Upper lobe of left lung (tissue), 6 donors: ENCODE measurements at regions not wholly inside any gene's neighbourhood (a gene's known extent, or its start where the extent isn't known, plus 50 kb on each side); places are given as distances from the start of the nearest gene placed in this dataset.
A peak's percentile ranks its signal among the peaks of the same experiment; 100 is the strongest.

Experiments
- ATAC-seq, 2 donors: fragments of 200-7000 bp; cut with Tn5 transposase; one replicate each; pipeline ENCODE4 v1.9.1; 2022; ENCODE audit warnings: mild to moderate bottlenecking in 2 of 2, moderate library complexity in 2 of 2; ENCODE audit not compliant: low FRiP score in 2 of 2
- DNase-seq, 2 donors: peaks; one replicate each; pipeline ENCODE4 v3.0.0-alpha.2; 2019 to 2020
- H3K27ac ChIP-seq, 4 donors: fragments of 200-600 bp; sonication (generic); one replicate each; pipeline ENCODE4 v1.5.1; 2016 to 2019
- H3K27me3 ChIP-seq, 4 donors: fragments of 200-600 bp; sonication (generic); one replicate each; pipeline ENCODE4 v1.5.1; 2017 to 2019
- H3K36me3 ChIP-seq, 4 donors: fragments of 200-600 bp; sonication (generic); one replicate each; pipeline ENCODE4 v1.5.1; 2016 to 2019
- H3K4me1 ChIP-seq, 4 donors: fragments of 200-600 bp; sonication (generic); one replicate each; pipeline ENCODE4 v1.5.1; 2018 to 2019
- H3K4me3 ChIP-seq, 4 donors: fragments of 200-600 bp; sonication (generic); one replicate each; pipeline ENCODE4 v1.5.1; 2017 to 2019; ENCODE audit warnings: mild to moderate bottlenecking in 2 of 4, moderate library complexity in 1 of 4
- H3K9me3 ChIP-seq, 4 donors: fragments of 200-600 bp; sonication (generic); one replicate each; pipeline ENCODE4 v1.5.1; 2018 to 2019
- EP300 ChIP-seq, 4 donors: sonication (generic); formaldehyde crosslinking; IDR thresholded peaks; one replicate each; pipeline ENCODE4 v1.5.1; 2017; ENCODE audit warnings: antibody characterized with exemption in 4 of 4, control low read depth in 2 of 4
- POLR2A ChIP-seq, 4 donors: fragments of 450-650 bp; IDR thresholded peaks; one replicate each; pipeline ENCODE4 v1.5.1; 2016 to 2017; ENCODE audit warnings: antibody characterized with exemption in 4 of 4, mild to moderate bottlenecking in 2 of 4
- POLR2AphosphoS5 ChIP-seq, 2 donors: sonication (generic); formaldehyde crosslinking; IDR thresholded peaks; one replicate each; pipeline ENCODE4 v1.5.1; 2017; ENCODE audit warnings: antibody characterized with exemption in 2 of 2
- WGBS, 2 donors: methylation state at CpG; one replicate each; pipeline ENCODE4 v1.1.5; 2017 to 2018; 5-methylcytosine and 5-hydroxymethylcytosine counted together
- TF ChIP-seq, protein P1 (sequence below), 6 experiments: fragments of 450-650 bp in 4 of 6; fragments of 200-600 bp in 2 of 6; sonication (generic) in 2 of 6; IDR thresholded peaks; one replicate each; pipeline ENCODE4 v1.5.1; 2016 to 2019; ENCODE audit warnings: antibody characterized with exemption in 6 of 6
- donor health status: DM: no; HTN: no; CAD: no; lungs with moderate emphysema.
- donor health status: DM: no; HTN: yes; CAD: no; lungs with severe emphysema.

DNA sequence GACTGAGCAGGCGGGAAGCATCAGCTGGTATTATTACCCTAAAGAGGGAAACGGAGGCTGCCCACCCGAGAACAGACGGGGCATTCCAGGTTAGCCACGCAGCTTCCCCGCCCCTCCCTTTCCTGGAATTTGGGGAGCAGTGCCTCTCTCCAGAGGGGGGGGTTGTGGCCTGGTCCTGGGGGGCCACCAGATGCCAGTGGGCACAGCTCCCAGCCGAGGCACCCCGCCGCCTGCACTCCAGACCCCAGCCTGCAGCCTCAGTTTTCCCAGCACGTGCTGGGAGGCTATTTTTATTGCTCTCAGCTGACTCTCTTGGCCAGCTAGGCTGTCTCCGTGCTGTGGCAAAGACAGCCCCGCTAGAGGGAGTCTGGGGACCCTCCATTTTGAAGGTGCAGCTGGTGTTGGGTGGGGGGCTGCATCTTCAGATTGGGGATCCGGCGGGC, 62.7 kb upstream of the GSE1 start:
- TF ChIP-seq EP300 (IDR thresholded peaks at IDR 0.05) (no peak), POLR2A (IDR thresholded peaks at IDR 0.05) (no peak), POLR2AphosphoS5 (IDR thresholded peaks at IDR 0.05) (no peak)
- TF ChIP-seq, protein P1, sequence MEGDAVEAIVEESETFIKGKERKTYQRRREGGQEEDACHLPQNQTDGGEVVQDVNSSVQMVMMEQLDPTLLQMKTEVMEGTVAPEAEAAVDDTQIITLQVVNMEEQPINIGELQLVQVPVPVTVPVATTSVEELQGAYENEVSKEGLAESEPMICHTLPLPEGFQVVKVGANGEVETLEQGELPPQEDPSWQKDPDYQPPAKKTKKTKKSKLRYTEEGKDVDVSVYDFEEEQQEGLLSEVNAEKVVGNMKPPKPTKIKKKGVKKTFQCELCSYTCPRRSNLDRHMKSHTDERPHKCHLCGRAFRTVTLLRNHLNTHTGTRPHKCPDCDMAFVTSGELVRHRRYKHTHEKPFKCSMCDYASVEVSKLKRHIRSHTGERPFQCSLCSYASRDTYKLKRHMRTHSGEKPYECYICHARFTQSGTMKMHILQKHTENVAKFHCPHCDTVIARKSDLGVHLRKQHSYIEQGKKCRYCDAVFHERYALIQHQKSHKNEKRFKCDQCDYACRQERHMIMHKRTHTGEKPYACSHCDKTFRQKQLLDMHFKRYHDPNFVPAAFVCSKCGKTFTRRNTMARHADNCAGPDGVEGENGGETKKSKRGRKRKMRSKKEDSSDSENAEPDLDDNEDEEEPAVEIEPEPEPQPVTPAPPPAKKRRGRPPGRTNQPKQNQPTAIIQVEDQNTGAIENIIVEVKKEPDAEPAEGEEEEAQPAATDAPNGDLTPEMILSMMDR (IDR thresholded peaks at IDR 0.05) = no peak
- 80 to 100% methylated on average over 2 to 14 of the region's 14 CpGs for WGBS, 2 donors

DNA sequence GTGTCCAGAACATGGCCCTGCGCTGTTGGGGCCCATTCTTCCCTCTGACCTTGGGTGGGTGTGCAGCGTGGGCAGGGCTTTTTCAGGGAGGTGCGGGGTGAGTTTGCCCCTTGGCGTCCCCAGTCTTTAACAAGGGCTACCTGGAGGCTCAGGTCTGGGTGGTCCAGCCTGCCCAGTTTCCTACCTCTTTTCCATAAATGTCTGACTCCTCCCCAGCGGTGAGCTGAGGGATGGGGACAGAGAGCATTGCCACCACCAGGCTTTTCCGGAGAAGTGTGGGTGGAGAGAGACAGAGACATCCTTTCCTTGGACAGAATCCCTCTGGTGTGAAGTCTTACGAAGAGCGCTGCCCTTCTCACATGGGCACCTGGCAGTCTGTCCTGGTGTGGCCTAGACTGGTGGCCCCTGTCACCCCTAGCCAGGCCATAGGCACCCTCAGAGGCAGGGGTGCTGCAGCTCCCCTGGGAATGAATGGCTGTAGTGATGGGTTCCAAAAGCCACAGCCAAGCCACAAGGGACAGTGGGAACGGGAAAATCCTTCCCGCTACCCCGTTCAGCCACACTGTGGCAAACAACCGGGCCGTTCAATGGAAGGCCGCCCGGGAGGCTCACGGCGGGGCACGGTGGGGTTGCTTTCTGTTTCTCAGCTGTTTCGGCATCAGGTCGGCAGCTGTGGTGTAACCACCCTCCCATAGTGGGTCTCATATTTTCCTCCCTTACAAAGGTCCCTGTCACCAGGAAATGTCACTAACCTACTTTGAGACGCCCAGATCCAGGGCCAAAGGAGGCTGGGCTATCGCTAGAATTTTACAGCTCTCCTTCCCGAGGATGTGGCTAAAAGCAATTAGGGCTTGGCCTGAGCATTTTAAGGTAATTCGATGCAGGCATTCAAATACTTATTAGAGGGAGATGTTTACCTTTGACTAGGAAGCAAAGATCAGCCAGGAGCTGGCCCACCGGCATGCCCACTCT, 61.9 kb upstream of the GSE1 start:
- no peak overlapping the region for H3K4me3 ChIP-seq
- no peaks in the 10 kb centered on the region for H3K36me3 ChIP-seq
- WGBS, 2 donors = 61 to 72% methylated on average over 12 to 25 of the region's 25 CpGs
- TF ChIP-seq EP300 (IDR thresholded peaks at IDR 0.05) (no peak), POLR2AphosphoS5 (IDR thresholded peaks at IDR 0.05) (no peak), POLR2A (IDR thresholded peaks at IDR 0.05) (no peak)
- TF ChIP-seq, protein P1 (IDR thresholded peaks at IDR 0.05) = no peak
- H3K27me3 ChIP-seq = no peaks in the 10 kb centered on the region
- no peaks in the 10 kb centered on the region for H3K9me3 ChIP-seq
- H3K27ac ChIP-seq = peak overlapping the region in 3 of 4 donors; percentile 50 to 74 (median 52)
- peaks cover 6 to 33% (median 18%) of the 10 kb centered on the region in 4 donors for H3K4me1 ChIP-seq
- DNase-seq (peak in 1 of 2 donors; percentile 67), ATAC-seq (no peak)

More for the DNA sequence above, 62.7 kb upstream of the GSE1 start:
- Histone ChIP-seq H3K36me3 (no peaks in the 10 kb centered on the region), H3K4me1 (peaks cover 6 to 33% (median 18%) of the 10 kb centered on the region in 4 donors), H3K4me3 (no peak overlapping the region), H3K27ac (no peak overlapping the region), H3K27me3 (no peaks in the 10 kb centered on the region), H3K9me3 (no peaks in the 10 kb centered on the region)
- DNase-seq (no peak), ATAC-seq (no peak)

DNA sequence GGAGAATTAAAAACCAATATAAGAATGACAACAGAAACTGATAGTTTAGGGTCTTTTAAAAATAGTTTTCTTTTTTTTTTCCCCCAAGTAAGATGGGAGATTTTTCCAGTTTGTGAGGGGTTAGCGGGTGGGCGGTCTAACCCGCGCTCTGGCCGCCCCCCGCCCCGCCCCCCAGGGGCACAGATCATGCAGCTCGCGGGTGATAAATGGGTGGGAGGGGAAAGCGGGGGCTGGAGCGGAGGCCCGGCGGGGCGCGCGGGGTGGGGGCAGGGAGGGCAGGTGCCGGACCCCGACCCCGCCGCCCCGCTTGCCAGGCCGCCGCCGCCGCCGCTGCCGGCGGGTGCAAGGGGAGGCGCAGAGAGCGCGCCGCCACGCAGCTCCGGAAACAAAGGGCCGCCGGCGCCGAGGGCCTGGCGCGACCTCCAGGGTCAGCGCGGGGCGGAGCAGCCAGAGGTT, 60.1 kb upstream of the GSE1 start:
- TF ChIP-seq, protein P1 (IDR thresholded peaks at IDR 0.05) = no peak
- TF ChIP-seq POLR2AphosphoS5 (IDR thresholded peaks at IDR 0.05) (no peak), POLR2A (IDR thresholded peaks at IDR 0.05) (no peak), EP300 (IDR thresholded peaks at IDR 0.05) (no peak)
- no peaks in the 10 kb centered on the region for H3K27me3 ChIP-seq
- peaks cover 14 to 45% (median 25%) of the 10 kb centered on the region in 4 donors for H3K4me1 ChIP-seq
- 5 to 12% methylated on average over 13 to 16 of the region's 43 CpGs for WGBS, 2 donors
- H3K4me3 ChIP-seq = peak overlapping the region; percentile 74 to 90 (median 86)
- H3K27ac ChIP-seq = peak overlapping the region; percentile 89 to 96 (median 94)
- no peaks in the 10 kb centered on the region for H3K36me3 ChIP-seq
- H3K9me3 ChIP-seq = no peaks in the 10 kb centered on the region
- ATAC-seq = no peak
- DNase-seq = no peak

DNA sequence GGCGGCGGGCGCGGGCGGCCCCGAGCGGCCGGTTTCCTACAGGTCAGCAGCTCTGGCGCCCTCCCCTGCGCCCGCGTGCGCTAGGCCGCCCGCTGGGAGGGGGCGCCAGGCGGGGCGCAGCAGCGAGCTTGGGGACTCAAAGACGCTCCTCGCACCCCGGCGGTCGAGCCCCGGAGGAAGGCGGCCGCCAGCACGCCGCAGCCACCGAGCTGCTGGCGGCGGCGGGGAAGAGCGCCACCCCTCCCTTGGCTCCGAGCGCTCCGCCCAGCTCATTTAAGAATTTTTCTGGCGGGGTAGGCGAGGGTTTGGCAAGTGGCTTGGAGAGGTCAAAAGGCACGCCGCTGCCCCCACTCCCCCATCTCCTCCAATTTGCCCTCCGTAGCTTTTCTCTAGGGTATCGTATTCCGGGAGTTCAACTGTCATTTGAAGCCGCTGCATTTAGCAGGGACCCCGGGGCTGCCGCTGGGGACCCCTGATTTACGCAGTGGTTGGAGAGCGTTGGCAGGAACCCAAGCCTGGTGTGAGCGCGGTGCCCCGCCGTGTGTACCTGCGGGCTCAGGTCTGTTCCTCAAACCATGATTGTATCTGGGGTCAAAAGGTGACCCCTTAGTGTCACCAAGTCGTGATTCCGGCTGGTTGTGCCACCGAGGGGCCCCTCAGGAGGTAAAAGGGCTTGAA, 59.5 kb upstream of the GSE1 start:
- no peaks in the 10 kb centered on the region for H3K36me3 ChIP-seq
- H3K4me1 ChIP-seq = peaks cover 20 to 51% (median 31%) of the 10 kb centered on the region in 4 donors
- H3K9me3 ChIP-seq = no peaks in the 10 kb centered on the region
- TF ChIP-seq POLR2A (IDR thresholded peaks at IDR 0.05) (peak in 2 of 4 donors; percentile 54 to 74), EP300 (IDR thresholded peaks at IDR 0.05) (no peak), POLR2AphosphoS5 (IDR thresholded peaks at IDR 0.05) (peak in 1 of 2 donors; percentile 42)
- TF ChIP-seq, protein P1 (IDR thresholded peaks at IDR 0.05) = peak in 5 of 6 experiments; percentile 20 to 69 (median 37)
- DNase-seq (peak; percentile 80 to 95), ATAC-seq (peak; percentile 56 to 75)
- no peaks in the 10 kb centered on the region for H3K27me3 ChIP-seq
- WGBS, 2 donors = 0 to 1% methylated on average over 10 to 33 of the region's 57 CpGs
- H3K27ac ChIP-seq = peak overlapping the region; percentile 89 to 96 (median 94)
- peak overlapping the region; percentile 74 to 90 (median 86) for H3K4me3 ChIP-seq
